Heart left ventricle (tissue), 16 donors: ENCODE measurements at regions not wholly inside any gene's neighbourhood (a gene's known extent, or its start where the extent isn't known, plus 50 kb on each side); places are given as distances from the start of the nearest gene placed in this dataset.

Source experiments
- ATAC-seq, 4 donors: fragments of 200-7000 bp; cut with Tn5 transposase; one replicate each; pipeline ENCODE4 v1.9.1; 2020 to 2022; ENCODE audit warnings: moderate library complexity in 4 of 4, mild to moderate bottlenecking in 3 of 4, moderate number of reproducible peaks in 1 of 4
- DNase-seq, 5 donors: peaks; one replicate each; pipeline ENCODE4 v3.0.0-alpha.2; 2020
- H3K27ac ChIP-seq, 12 donors: fragments of 200-600 bp; sonication (generic) in 4 of 12; one replicate each; pipeline versions ENCODE4 v1.5.0 to v1.8.0; 2016 to 2022; ENCODE audit warnings: mild to moderate bottlenecking in 2 of 12
- H3K27me3 ChIP-seq, 9 donors: fragments of 200-600 bp; sonication (generic) in 2 of 9; one replicate each; pipeline versions ENCODE4 v1.5.1 to v1.8.0; 2016 to 2022; ENCODE audit warnings: mild to moderate bottlenecking in 3 of 9
- H3K36me3 ChIP-seq, 9 donors: fragments of 200-600 bp; sonication (generic) in 2 of 9; one replicate each; pipeline versions ENCODE4 v1.5.0 to v1.8.0; 2018 to 2022; ENCODE audit warnings: mild to moderate bottlenecking in 2 of 9
- H3K4me1 ChIP-seq, 12 donors: fragments of 200-600 bp; sonication (generic) in 4 of 12; one replicate each; pipeline versions ENCODE4 v1.5.0 to v1.8.0; 2016 to 2022; ENCODE audit warnings: mild to moderate bottlenecking in 3 of 12
- H3K4me3 ChIP-seq, 12 donors: fragments of 200-600 bp; sonication (generic) in 4 of 12; one replicate each; pipeline versions ENCODE4 v1.5.0 to v1.8.0; 2017 to 2022; ENCODE audit warnings: mild to moderate bottlenecking in 9 of 12, moderate library complexity in 4 of 12
- H3K9me3 ChIP-seq, 12 donors: fragments of 200-600 bp; sonication (generic) in 4 of 12; one replicate each; pipeline versions ENCODE4 v1.5.0 to v1.8.0; 2016 to 2022; ENCODE audit warnings: mild to moderate bottlenecking in 1 of 12
- CTCF ChIP-seq, 12 donors: fragments of 200-600 bp; sonication (generic) in 4 of 12; IDR thresholded peaks; one replicate each; pipeline versions ENCODE4 v1.5.0 to v1.8.0; 2018 to 2022; ENCODE audit warnings: antibody characterized with exemption in 12 of 12, mild to moderate bottlenecking in 5 of 12
- POLR2A ChIP-seq, 2 donors: fragments of 450-650 bp; IDR thresholded peaks; one replicate each; pipeline ENCODE4 v1.6.1; 2017; ENCODE audit warnings: antibody characterized with exemption in 2 of 2, mild to moderate bottlenecking in 2 of 2, moderate library complexity in 2 of 2
- WGBS, 4 donors: extraction: QIAGEN DNeasy Blood & Tissue Kit in 2 of 4; methylation state at CpG; one replicate each; pipeline versions ENCODE4 v1.1.5 to v1.1.7; 2013 to 2018; 5-methylcytosine and 5-hydroxymethylcytosine counted together
- intact Hi-C, 10 donors: fragments of 100-400 bp; cut with DNase I; formaldehyde crosslinking; loops; one replicate each; pipeline versions ENCODE4 v1.11.1 to v1.14.2; 2022
- donor health status: ischemic (EF 13 %, LVEDD 7.1; RV severe dilation, severe dysfunction).
- donor health status: healthy with polysubstance abuse.
- donor health status: DM: no; HTN: yes; CAD: no.
- donor health status: DM: no; HTN: no; CAD: no.
- donor health status: ischemic (EF 25% LVEDD 6.9; RV normal size, moderate dysfunction).
- donor health status: ischemic (EF 25% LVEDD 5.7; RV mildly dilated, moderate dysfunction).
- donor health status: healthy.
- donor health status: DM: yes; HTN: yes; CAD: no.
- donor health status: ischemic (EF 35%, LVEDD 5.7; RV mildly dilated, moderate dysfunction).
- donor health status: nonischemic (EF 11% LVEDD 7.7; RV severe dilation, severe dysfunction).
- donor health status: DM: yes; HTN: yes; CAD: no.
- donor health status: PGD.
- donor health status: ischemic (EF 29% LVEDD 5.4; RV normal size, mild dysfunction).
- donor health status: nonischemic (EF 23%, LVEDD 6.1; RV moderate dilation, normal function).

GRCh38 chr6:14930366-14930989 is 315.4 kb upstream of the JARID2 start:
- intact Hi-C loops, result no loop called here
- no peak for TF ChIP-seq POLR2A (IDR thresholded peaks at IDR 0.05)
- no peak for TF ChIP-seq CTCF (IDR thresholded peaks at IDR 0.05)
- Histone ChIP-seq H3K4me3 (no peak overlapping the region), H3K36me3 (no peaks in the 10 kb centered on the region), H3K9me3 (no peaks in the 10 kb centered on the region), H3K4me1 (peaks cover 0 to 20% (median 5%) of the 10 kb centered on the region in 12 donors), H3K27ac (no peak overlapping the region), H3K27me3 (no peaks in the 10 kb centered on the region)
- ATAC-seq (no peak), DNase-seq (no peak)
- 90 to 96% (median 94%) methylated on average over 2 of the region's 2 CpGs for WGBS, 4 donors

GRCh38 chr6:14932485-14933182 is 313.2 kb upstream of the JARID2 start:
- H3K36me3 ChIP-seq, result no peaks in the 10 kb centered on the region
- intact Hi-C loops, result no loop called here
- WGBS, 4 donors, result 57 to 69% (median 63%) methylated on average over 8 of the region's 8 CpGs
- H3K27ac ChIP-seq, result no peak overlapping the region
- H3K9me3 ChIP-seq, result no peaks in the 10 kb centered on the region
- H3K27me3 ChIP-seq, result no peaks in the 10 kb centered on the region
- no peak overlapping the region for H3K4me3 ChIP-seq
- ATAC-seq (peak in 1 of 4 donors; percentile 11), DNase-seq (no peak)
- H3K4me1 ChIP-seq, result peaks cover 0 to 12% (median 0%) of the 10 kb centered on the region in 12 donors
- no peak for TF ChIP-seq CTCF (IDR thresholded peaks at IDR 0.05)
- no peak for TF ChIP-seq POLR2A (IDR thresholded peaks at IDR 0.05)

GRCh38 chr6:14933183-14933544 is 312.7 kb upstream of the JARID2 start:
- H3K9me3 ChIP-seq, result no peaks in the 10 kb centered on the region
- no peak for ATAC-seq
- WGBS, 4 donors, result 87 to 92% (median 88%) methylated on average over 4 of the region's 4 CpGs

More at GRCh38 chr6:14933183-14933544, 312.7 kb upstream of the JARID2 start:
- TF ChIP-seq CTCF (IDR thresholded peaks at IDR 0.05) (no peak), POLR2A (IDR thresholded peaks at IDR 0.05) (no peak)
- Histone ChIP-seq H3K4me3 (no peak overlapping the region), H3K36me3 (no peaks in the 10 kb centered on the region), H3K27ac (no peak overlapping the region), H3K27me3 (no peaks in the 10 kb centered on the region), H3K4me1 (peaks cover 0 to 12% (median 0%) of the 10 kb centered on the region in 12 donors)
- intact Hi-C loops, result no loop called here
- no peak for DNase-seq
